DMS 273 treated with DMSO at 0.1 percent for 48 hours (cell line): ENCODE measurements at regions not wholly inside any gene's neighbourhood (a gene's known extent, or its start where the extent isn't known, plus 50 kb on each side); places are given as distances from the start of the nearest gene placed in this dataset.

Experiments
- DNase-seq: peaks from one replicate; lab custom pipeline; 2025; lab: John Stamatoyannopoulos, UW

DNA sequence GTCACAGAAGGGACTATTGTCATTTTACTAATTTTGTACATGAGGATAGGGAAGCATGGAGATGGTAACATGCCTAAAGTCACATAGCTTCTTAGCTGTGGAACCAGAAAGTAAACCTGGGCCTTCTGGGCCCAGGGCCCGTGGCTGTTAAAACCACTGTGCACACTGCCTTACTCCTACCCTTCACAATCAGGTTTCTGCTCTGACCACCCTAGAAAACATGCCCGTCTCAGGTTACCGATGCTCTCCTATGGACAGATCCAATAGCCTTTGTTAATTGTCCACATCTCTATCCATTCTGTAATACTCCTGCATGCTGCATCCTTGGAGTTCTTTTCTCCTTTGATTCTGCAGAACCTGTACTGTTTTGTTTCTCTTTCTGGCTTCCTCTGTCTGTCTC, 79.0 kb upstream of the TACR1 start:
- no peak for DNase-seq

DNA sequence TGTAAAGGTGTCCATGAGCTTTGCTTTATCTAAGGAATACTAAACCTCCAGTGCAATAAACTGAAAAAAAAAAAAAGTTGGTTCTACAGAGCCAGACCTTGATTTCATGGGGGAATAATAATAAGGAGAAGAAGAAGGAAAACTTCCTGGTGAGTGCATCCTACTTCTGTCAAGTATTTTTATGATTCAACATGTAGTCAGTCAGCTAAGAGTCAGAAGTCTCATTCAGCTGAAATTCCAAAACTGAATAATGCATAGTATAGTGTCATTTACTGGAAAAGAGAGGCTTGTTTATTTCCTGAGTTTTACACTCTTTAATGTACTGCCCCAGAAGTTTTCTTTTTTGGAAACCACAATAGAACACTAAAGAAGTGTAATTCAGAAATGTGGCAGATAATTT, 77.8 kb upstream of the TACR1 start:
- DNase-seq, result no peak

DNA sequence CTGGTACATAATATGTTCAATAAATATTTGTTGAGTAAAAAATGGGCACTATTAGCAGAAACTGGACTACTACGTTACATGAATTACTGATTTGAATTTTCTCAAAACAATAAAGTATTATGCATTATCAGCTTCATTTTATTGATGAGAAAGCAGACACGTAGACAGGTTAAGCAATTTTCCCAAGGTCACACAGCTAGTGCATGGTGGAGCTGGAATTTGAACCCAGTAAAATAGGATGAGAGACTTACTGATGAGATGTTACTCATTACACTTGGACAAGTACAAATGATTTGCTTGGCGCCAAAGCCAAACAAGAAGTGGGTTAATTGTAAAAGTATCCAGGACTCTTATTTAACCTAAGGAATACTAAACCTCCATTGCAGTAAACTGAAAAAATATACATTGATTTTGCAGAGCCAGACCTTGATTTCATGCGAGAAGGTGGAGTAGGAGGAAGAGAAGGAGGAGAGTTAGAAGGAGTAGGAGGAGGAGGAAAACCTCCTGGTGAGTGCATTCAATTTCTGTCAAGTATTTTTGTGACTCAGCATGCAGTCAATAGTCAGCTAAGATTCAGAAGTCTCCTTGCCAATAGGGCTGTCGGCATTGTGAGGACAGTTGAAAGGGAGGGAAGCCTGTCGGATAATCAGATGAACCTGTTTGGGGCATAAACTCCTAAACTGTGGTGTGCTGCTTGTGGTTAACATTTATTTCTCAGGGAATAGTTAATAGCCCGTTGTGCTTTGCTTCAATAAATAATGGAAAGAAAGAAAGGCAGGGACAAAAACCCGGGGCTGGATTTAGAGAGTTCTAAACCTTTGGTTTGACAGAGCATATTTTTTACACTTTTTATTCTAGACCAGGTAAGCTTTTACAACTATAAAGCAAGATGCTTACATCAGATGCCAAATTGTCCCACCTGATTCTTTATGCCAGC, 77.0 kb upstream of the TACR1 start:
- DNase-seq, result no peak

DNA sequence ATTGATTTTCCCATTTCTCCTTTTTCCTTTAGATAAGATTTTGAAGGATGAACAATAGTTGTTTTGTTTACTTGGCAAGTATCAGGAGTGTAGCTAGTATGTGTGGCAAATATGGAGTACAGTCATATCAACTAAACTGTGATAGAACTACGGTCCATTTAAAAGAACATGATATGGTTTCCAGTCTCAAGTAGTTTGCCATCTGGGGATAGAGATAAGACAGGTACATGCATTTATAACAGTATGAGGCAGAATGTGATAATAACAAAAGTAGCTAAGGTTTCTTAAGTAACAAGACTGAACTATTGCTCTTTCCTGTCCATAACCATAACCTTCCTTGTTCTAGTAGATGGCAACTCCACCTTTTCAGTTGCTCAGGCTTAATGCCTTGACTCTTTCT, 75.6 kb upstream of the TACR1 start:
- DNase-seq, result no peak

DNA sequence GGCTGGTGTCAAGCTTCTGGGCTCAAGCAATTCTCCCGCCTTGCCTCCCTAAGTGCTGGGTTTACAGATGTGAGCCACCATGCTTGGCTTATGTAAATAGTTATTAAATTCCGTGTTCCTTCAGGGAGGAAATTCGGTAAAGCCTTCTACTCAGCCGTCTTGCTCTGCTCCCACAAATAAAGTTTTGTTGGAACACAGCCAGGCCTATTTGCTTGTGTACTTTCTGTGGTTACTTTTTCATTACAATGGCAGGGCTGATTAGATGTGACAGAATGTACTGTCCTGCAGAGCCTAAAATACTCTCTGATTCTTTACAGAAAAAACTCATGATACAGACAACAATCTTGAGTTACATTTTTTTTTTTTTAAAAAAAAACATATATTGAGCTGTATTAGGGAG, 68.8 kb upstream of the TACR1 start:
- DNase-seq, result no peak

DNA sequence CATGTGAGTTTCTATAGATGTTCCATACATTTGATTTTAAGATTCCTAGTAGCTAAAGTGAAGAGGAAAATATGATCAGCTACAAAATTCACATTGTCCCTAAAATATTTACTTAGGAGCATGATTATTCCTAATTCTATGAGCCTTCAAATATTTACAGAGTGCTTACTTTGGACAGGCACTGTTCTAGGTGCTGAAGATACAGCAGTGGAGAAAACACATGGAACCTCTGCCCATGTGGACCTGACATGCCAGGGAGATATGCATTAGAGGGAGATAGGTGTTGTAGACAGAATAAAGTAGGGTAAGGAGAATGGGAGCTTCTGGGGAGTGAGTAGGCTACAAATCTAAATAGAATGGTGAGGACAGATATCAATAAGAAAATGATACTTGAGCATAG, 62.6 kb upstream of the TACR1 start:
- DNase-seq, result no peak

DNA sequence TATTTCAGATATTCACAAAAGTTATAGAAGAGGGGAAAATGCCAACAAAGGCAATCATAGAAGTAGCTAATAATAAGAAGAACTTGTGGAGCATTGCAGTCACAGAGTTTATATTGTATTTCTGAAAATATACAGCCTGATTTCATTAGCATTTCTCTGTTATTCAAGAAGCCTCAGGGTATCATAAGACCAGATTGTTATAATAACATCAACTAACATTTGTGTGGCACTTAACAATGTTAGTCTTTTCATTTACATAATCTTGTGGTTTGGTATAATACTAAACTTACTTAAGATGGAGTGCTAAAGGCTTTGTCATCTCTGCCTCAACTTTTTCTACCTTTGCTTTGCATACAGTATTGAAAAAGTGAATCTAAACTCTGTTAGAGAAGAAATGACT, 61.6 kb upstream of the TACR1 start:
- DNase-seq, result no peak

DNA sequence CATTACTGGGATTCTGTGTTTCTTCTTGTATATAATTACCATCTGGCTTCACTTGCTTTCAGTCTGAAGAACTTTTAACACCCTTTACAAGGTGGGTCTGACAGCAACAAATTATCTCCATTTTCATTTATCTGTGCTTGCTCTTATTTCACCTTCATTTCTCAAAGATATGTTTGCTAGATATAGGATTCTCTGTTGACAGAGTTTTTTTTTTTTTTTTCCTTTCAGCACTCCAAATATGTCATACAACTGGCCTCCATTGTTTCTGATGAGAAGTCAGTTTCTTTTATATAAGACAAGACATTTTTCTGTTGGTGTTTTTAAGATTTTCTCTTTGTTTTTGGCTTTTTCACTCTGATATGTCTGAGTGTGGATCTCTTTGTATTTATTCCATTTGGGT, 59.3 kb upstream of the TACR1 start:
- no peak for DNase-seq

DNA sequence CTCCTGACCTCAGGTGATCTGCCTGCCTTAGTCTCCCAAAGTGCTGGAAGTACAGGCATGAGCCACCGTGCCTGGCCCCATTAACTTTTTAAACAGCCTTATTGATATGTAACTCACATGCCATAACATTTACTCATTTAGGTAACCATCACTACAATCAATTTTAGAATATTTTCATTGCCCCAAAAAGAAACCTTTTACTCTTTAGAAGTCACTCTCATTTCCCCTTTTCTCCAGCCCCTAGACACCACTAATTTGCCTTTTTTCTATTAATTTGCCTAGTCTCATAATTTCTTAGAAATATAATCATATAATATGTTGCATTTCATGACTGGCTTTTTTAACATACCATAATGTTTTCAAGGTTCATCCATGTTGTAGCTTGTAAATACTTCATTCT, 57.2 kb upstream of the TACR1 start:
- no peak for DNase-seq

DNA sequence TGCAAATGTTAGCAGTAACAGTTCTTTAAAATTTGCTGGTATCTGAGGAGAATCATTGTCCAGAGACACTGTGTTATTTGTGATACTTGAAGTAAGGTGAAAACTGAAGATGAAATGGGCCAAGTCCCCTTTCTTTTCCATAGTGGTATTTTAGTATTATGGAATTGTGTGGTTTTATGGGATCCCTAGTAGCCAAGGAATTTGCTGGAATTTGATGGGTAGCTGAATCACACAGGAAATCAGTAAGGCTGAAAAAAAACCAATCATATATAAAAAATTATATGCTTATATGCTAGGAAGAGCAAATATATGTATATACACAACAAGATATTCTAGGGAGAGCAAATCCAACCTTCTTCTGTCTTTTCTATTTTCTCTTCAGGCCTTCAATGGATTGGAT, 54.2 kb upstream of the TACR1 start:
- DNase-seq, result no peak

DNA sequence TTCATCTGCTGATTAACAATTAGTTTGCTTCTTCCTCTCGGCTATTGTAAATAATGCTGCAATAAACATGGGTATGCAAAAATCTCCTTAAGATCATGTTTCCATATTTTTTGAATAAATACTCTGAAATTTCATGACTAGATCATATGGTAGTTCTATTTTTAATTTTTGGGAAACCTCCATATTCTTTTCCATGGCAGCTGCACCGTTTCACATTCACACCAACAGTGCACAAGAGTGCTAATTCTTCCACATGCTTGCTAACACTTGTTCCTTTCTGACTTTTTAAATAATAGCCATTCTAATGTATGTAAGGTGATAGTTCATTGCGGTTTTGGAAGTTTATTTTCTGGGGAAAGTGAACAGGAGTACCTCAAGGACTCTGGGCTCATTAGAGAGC, 52.6 kb upstream of the TACR1 start:
- no peak for DNase-seq
